NCI-H526 treated with DMSO at 0.1 percent for 48 hours (cell line): ENCODE measurements at regions not wholly inside any gene's neighbourhood (a gene's known extent, or its start where the extent isn't known, plus 50 kb on each side); places are given as distances from the start of the nearest gene placed in this dataset.
"Not testable (repeated sequence)": the region's sequence is repeated elsewhere in the genome, so short reads cannot be mapped to it uniquely, and the experiment has no call there.

Experiments used
- DNase-seq: peaks from one replicate; lab custom pipeline; 2025; lab: John Stamatoyannopoulos, UW

DNA sequence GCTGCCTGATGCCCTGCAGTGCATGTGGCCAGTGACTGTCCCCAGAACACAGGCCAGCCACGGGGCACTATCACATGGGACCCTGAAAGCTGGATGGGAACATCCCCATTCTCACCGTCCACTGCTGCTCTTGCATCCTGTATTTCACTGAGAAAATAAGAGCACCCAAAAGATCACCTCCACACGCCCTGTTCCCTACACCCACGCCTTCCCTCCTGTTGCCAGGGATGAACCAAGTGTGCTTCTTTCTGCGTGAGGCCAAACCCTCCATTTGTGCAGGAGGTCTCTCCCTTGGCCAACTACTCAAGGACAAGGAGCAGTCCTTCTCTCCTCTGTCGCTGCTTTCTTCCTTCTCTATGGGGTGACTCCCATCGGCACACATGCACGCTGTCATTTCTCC lies 118.3 kb downstream of the LRRC37A3 start:
- not testable (repeated sequence) for DNase-seq

DNA sequence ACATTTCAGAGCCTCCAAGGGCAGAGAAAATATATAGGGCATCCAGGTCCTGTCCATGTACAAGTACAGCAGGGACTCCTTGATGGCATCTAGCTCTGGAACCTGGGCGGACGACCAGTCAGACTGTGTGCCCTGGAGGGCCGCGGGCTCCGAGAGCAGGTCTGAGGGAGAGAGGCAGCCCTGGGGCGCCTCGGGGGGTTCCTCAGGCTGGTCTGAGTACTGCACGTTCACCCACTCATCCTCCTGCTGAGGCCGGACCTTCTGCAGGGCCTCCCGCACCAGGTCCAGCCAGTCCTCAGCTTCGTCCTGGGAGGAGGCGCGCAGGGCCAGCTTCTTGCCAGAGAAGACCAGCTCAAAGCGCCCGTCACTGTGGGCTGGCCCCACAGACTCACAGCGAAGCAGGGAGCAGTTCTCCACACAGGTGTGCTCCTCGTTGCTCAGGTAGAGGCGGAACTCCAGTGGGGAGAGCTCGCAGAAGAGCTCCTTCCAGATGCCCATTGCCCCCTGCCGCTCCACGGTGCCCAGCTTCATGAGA lies 118.8 kb downstream of the LRRC37A3 start:
- not testable (repeated sequence) for DNase-seq

DNA sequence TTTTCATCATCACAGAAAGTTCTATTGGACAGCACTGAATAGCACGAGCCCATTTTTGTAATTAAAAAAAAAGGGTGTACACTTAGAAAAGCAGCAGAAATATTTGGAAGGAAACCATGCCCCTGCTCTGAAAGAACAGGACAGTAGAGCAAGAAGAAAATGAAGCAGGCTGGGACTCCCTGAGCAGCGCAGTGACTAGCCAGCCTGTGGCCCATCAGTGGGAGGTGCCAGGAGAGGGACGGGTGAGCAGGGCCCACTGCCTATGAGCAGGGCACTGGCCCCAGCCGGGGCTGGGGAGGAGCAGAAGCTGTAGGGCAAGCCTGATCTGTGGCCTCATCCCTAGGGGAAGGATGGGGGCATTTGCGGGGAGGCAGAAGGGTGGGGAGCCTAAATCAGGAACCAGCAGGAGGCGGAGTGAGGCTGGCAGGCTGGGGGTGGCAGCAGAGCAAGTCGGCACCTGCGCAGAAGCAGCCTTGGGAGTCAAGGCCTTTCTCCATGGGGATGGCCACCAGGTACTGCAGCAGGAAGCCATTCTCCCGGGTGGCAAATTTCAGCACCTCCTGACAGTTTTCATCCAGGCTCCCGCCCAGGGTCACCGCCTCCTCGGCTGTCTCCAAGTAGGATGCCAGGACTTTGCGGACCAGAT lies 119.6 kb downstream of the LRRC37A3 start:
- not testable (repeated sequence) for DNase-seq

DNA sequence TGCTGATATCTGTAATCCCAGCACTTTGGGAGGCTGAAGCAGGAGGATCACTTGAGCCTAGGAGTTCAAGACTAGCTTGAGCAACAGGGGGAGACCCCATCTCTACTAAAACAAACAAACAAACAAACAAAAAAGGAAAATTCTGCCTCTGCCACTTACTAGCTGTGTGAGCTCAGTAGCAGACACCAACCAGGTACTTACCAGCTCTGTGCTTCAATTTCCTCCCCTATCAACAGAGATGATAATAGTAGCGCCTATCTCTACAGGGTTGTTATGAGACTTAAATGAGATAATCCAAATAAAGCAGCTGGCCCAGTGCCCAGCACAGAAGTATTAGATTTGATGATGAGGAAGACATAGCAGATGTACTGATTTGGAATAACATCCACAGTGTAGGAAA lies 120.3 kb downstream of the LRRC37A3 start:
- not testable (repeated sequence) for DNase-seq

DNA sequence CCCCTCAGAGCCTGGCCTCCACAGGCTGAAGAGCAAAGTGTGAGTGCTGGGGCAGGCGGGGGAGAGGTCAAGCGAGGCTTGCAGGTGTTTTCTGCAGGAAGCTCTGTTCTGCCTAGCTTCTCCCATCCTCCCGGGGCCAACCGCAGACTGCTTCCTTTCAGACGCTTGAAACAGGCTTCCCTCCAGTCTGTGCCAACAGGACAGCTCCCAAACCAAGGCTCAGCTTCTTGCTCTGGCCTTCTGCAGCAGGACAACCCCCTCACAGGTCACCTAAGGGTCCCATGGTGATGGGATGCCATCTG lies 120.8 kb downstream of the LRRC37A3 start:
- not testable (repeated sequence) for DNase-seq

DNA sequence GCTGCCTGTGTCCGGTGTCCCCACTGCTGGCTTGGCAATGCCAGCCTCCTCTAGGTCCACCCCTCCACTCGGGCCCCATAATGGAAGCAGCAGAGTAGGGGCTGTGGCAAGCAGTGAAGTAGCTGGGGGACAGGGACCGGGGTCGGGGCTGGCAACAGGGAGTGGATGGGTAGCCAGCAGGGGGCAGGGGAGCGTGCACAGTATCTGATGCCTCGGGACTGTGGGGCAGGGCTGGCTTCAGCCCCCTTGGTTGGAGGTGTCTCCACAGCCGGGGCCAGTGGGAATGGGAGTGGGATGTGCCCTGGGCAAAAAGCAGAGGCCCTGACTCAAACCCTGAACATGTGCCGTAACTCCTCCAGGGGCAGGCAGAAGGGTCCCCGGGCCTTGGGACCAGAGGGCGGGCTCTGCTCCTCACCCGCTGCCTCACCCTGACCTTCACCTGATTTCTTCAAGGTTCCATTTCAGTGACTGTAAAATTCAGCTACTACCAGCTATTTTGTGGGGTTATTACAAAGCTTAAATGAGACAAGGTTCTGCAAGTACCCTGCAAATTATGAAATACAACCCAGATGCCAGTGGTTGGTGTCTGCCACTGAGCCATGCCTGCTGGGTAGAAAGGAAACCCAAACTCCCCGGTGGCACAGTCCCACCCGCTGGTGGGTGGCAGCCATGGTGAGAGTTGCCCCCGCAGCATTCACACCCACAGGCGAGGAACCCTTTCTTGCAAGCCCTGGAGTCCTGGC lies 121.4 kb downstream of the LRRC37A3 start:
- not testable (repeated sequence) for DNase-seq

DNA sequence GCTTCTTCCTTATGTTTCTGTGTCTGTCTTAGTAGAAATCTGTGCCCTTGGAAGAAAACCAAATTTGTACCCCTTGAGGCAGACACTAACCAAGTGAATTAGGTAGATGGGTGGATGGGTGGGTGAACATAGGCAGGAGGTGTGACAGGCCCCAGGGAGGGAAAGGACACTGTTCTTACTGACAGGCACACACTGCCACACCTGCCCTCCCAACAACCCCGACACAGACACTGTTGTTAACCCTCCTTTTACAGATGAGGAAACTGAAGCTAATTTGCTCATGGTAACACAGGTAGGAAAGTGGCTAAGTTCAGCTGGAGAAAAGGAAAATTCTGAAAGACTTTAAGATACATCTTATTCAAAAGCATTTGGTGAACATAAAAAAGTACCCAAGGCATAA lies 123.9 kb downstream of the LRRC37A3 start:
- not testable (repeated sequence) for DNase-seq

DNA sequence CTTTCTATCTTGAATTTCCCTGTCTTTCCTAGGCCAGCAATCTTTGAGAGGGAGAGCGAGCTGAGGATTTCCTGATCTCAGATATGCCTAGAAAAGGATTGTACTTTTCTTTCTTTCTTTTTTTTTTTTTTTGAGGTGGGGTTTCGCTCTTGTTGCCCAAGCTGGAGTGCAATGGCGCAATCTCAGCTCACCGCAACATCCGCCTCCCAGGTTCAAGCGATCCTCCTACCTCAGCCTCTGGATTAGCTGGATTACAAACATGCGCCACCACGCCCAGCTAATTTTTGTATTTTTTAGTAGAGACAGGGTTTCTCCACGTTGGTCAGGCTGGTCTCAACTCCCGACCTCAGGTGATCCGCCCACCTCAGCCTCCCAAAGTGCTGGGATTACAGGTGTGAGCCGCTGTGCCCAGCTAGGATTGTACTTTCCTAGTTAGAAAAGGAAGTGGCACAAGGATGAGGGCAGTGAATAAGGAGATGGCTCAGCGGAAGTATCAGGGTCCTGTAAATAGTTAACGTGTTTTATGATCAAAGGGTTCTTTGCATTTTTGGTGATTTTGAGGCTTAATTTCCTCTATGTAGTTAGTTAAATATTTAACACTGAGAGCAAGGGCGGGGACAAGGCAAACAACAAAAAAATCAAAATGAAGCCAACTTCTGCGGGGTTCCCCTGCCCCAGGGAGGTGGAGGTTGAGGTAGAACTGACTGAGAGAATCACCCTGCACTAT lies 124.6 kb downstream of the LRRC37A3 start:
- not testable (repeated sequence) for DNase-seq

DNA sequence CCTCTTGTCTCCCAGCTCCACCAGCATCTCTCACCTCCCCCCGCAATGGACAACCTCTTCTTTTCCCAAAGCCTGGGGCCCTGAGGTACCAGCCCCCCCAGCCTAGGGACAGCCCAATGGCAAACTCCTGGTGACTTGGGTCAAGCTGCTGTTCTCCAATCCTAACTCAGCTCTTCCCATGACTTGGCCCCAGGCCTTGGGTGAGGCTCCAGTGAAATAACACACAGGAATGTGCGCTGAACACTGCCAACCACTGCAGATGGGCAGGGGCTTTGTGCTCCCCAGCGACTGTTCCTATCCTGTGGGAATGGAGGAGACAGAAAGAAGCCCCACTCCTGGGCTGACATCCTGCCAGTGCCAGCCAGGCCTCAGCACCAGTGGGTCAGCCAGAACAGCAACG lies 125.2 kb downstream of the LRRC37A3 start:
- not testable (repeated sequence) for DNase-seq

DNA sequence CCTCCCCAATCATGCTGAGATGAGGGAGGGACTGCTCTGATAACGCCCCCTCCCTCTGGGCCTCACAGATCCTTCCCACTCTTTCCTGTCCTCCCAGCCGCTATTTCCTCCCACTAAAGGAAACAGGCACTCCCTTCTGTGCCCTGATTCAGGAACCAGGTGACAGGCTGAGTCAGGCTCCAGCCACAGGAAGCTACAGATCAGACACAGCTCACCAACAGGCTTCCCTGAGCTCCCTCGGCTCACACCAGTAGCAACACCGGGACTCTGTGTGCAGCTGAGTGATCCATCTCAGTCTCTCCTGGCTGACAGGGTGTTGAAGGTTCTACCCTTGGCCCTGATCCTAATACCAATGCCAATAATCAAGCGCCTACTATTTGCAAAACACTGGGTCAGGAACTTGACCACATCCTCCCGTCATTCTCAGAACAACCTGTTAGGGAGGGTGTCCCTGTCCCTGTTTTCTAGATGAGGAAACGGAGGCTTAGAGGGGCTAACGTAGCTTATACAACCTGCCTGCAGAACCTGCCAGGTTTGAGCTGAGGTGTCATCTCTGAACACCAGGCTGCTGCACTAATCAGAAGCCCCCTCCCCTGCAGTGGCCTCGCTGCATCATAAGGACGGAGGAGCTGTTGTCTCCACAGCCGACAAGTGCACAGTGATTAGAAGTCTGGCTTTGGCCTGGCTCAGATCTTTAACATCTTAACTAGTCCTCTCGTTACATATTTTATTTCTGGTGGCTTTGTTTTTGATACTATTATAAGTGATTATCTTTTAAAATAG lies 126.3 kb downstream of the LRRC37A3 start:
- not testable (repeated sequence) for DNase-seq

DNA sequence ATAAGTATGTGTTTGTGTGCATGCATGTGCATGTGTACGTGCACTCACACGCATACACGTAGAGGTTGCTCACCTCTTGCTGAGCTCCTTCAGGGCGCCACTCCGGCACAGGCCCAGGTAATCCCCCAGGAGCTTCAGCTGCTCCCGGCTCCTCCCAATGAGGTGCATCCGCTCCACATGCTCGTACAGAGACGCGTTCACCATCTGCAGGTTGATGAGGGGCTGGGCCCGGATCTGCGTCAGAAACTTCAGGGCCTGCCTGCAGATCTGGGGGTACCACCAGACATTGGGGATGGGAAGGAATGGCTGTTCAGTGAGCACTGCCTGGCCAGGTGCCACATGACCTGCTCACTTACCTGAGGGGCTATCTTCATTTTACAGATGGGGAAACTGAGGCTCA lies 127.0 kb downstream of the LRRC37A3 start:
- DNase-seq: not testable (repeated sequence)

DNA sequence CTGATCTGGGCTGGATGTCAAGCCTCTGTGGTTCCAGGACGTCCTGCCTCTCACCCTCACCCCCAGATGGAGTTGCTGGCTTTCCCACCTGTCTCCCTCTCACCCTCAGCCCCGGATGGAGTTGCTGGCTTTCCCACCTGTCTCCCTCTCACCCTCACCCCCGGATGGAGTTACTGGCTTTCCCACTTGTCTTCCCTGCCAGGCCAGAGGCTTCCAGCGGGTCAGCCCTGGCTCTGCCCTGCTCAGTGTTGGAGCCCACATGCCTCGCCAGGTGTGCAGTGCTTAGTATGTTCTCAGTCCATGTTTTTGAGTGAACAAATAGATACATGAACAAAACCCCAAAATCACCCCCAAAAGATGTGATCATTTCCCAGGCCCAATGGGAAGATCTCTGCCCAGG lies 127.6 kb downstream of the LRRC37A3 start:
- not testable (repeated sequence) for DNase-seq

DNA sequence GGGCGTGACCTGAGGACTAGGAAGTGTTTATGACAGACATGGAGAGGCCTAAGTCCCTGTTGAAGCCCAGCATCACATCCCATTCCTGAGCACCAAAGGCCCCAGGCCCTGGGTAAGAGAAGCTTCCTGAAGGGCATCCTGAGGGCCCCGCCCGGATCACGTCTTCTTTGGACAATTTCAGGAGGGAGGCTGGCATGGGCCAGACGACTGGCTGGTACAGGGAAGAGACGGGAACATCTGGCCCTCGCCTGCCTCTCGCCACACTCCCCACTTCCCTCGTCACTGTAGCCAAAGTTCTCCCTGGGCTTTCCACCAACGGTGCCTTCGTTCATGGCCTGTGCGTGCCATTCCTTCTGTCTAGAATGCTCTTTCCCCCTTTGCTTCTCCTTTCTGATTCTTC lies 128.1 kb downstream of the LRRC37A3 start:
- DNase-seq: not testable (repeated sequence)

DNA sequence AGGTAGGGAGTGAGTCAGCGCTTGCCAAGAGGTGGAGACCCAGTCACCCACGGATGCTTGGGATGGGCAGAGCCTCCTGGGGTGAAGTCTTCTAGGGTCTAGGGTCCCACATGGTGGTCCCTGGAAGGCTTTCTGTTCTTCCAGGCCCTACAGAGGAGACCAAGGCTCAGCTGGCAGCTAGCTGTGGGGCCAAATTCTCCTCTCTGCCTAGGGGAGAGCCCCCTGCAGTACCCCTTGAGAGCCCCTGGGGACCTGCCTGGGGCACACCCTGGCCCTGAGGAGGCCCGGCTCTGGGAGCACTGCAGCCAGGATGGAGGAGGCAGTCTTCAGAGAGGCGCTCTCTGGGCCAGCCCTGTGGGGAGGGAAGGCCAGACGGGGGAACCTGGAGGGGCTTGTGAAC lies 128.6 kb upstream of the SMURF2 start:
- DNase-seq: not testable (repeated sequence)

DNA sequence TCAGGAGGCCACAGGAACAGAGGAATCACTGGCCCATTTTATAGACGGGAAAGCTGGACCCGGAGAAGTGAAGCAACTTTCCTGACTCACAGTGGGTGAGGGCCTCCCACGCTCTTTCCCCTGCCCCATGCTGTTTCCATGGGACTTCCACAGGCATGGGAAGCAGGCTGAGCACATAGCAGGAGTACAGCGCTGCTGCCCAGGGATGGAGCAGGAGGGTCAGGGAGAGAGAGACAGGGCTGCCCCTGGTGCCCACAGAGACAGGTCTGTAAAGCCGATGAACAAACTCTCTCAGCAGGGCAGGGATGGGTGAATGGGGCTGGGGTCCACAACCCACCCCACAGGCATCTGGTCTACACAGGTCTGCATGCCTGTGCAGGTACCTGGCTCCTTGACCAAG lies 128.1 kb upstream of the SMURF2 start:
- DNase-seq: not testable (repeated sequence)

DNA sequence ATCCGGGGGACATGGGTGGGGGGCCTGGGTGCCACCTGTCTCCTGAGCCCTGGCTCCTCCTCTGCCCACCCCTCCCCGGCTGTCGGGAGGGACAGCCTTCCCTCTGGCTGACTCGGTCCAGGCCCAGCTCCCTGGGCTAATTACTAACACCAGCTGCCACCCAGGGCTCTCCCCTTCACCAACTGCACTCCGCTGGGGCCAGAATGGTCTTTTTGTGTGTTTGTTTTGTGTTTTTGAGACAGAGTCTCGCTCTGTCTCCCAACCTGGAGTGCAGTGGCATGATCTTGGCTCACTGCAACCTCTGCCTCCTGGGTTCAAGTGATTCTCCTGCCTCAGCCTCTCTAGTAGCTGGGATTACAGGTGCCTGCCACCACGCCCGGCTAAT lies 126.9 kb upstream of the SMURF2 start:
- not testable (repeated sequence) for DNase-seq

DNA sequence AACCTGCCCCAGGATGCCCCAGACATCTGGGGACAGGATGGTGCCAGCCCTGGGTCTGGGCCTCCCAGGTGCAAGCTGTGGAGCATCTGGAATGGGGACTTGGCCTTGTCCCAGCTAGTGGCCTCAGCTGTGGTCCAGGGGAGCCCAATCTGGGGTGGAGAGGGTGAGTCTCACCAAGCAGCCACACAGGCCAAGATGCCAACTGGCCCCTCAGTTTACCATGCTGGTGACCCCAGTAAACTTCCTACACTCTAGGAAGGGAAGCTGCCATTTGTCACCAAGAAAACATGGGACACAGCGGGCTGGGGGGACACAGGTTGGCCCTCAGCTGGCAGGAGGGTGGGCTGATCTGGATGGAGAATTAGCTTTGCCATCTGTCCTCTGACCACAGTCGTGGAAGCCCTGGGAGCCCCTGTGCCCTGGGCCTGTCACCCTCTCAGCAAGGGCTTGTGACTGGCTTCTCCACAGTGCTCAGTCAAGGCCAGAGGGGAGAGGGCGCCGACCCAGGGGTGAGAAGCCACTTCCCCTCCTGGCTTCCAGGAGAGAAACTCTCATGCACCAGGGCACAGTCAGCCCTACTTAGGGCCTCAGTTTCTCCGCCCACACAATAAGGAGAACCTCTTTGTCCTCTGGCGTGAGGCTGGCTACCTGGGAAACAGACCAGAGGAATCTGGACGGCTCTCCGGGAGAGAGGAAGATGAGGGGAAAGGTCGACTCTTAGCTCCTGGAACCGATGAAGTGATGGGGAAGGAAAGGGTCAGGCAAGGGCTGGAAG lies 126.4 kb upstream of the SMURF2 start:
- no peak for DNase-seq

DNA sequence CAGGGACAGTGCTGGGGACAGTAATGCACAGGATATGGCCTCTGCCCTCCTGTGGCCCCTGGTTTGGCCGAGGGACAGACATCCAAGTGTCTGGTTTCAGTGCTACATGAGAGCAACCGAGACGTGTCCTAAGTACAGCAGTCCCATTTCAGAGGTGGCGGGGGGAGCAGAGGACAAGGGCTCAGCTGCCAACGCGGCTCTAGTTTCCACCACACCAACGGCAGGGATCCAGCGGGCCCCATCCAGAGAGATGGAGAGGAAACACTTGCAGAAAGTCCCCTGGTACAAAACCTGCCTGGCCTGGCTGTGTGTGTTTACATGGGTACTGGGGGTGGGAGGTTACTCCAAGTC lies 125.8 kb upstream of the SMURF2 start:
- DNase-seq: no peak

DNA sequence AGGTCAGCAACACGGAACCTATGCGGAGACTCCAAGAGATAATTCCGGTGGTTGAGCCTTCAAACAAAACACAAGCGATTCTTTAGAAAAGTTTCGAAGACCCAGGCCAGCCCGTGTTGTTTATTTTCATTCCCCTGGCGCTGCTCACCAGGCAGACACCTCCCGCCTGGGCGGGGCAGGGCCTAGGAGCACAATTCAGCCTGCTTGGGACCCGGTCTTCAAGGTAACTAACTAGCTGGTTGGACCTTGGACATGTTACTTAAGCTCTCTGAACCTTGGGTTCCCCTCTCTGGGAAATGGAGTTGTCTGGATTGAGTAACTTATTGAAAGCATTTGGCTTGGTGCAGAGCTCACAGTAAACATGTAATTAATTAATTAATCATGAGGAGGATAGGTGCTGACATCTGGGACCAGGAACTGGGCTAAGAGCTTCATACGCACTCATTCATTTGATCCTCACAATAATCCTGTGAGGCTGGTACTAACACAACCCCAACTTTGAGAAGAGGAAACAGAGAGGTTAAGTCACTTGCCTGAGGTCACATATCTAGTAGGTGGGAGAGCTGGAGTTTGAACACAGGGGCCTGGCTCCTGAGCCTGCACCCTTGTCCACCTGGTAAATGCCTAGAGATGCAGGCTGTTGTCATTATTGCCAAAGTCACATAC lies 125.3 kb upstream of the SMURF2 start:
- DNase-seq: no peak

DNA sequence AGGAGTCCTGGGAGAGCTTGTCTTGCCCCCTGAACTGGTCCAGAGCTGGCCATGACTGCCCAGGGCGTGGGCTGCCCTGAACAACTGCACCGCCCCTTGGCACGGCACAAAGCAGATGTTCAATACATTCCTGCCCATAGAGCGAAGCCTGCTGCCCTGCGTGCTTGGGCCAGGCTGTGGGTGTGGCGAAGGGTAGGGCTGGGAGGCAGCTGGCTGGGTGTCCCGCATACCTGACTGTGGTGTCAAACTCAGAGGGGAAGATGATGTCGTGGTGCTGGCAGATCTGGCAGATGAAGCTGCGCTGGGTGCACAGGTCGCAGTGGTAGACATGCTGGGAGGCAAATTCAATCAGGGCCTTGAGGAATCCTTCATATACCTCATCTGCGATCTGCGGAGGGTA lies 124.2 kb upstream of the SMURF2 start:
- DNase-seq: no peak

DNA sequence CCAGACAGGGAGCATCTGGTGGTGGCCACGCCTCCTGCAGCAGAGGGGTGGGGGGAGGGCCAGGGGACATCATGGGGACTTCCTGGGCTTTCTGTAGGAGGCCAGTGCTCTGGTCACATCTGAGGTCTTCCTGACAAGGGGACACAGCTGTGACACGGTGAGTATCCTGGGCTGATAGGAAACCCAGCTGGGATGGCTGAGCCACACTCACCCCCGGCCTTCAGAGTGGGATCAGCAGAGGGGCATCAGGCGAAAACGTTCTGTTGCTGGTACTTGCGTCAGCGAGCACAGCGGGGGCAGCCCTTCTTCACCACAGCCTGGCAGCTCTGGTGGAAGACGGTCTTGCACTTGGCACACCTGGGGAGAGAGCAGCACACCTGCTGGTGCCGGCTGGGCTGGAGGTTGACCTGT lies 122.9 kb upstream of the SMURF2 start:
- DNase-seq: no peak
